ENCODE measurements at regions not wholly inside any gene's neighbourhood (a gene's known extent, or its start where the extent isn't known, plus 50 kb on each side); places are given as distances from the start of the nearest gene placed in this dataset.
"Not testable (repeated sequence)": the region's sequence is repeated elsewhere in the genome, so short reads cannot be mapped to it uniquely, and the experiment has no call there.

GRCh38 chr12:30286345-30286926 lies 409.2 kb downstream of the IPO8 start:
- TF ChIP-seq CTCF (IDR thresholded peaks at IDR 0.05), result peak; percentile 51 to 53
- Histone ChIP-seq H3K9me3 (no peaks in the 10 kb centered on the region), H3K4me1 (no peaks in the 10 kb centered on the region), H3K4me3 (no peak overlapping the region), H3K27me3 (no peaks in the 10 kb centered on the region), H3K36me3 (no peaks in the 10 kb centered on the region), H3K27ac (no peak overlapping the region)
- no peak for DNase-seq
- intact Hi-C loops (cut with DNase I; ENCODE audit: low total_unique reads), result loop anchor here (10.0 kb wide), 1 partner anchor 762 kb away; no protein-coding TSS in a partner anchor

- intact Hi-C loops (cut with DNase I; ENCODE audit: low total_unique reads), result no loop called here
- H3K9me3 ChIP-seq, result no peaks in the 10 kb centered on the region
- H3K27ac ChIP-seq, result no peak overlapping the region
- no peak for TF ChIP-seq CTCF (IDR thresholded peaks at IDR 0.05)
- H3K27me3 ChIP-seq, result no peaks in the 10 kb centered on the region
- H3K36me3 ChIP-seq, result no peaks in the 10 kb centered on the region
- DNase-seq, result no peak
- H3K4me3 ChIP-seq, result no peak overlapping the region
- no peaks in the 10 kb centered on the region for H3K4me1 ChIP-seq
Measured at GRCh38 chr12:30278401-30278800, 417.3 kb downstream of the IPO8 start.

GRCh38 chr12:30272515-30272914 lies 423.2 kb downstream of the IPO8 start:
- H3K9me3 ChIP-seq; H3K27me3 ChIP-seq; H3K4me3 ChIP-seq; H3K27ac ChIP-seq; DNase-seq; intact Hi-C loops (cut with DNase I; ENCODE audit: low total_unique reads); H3K4me1 ChIP-seq; H3K36me3 ChIP-seq: not testable (repeated sequence)

- H3K27ac ChIP-seq, result no peak overlapping the region
- no peak for TF ChIP-seq CTCF (IDR thresholded peaks at IDR 0.05)
- no peaks in the 10 kb centered on the region for H3K27me3 ChIP-seq
- no peak for DNase-seq
- no peaks in the 10 kb centered on the region for H3K36me3 ChIP-seq
- intact Hi-C loops (cut with DNase I; ENCODE audit: low total_unique reads), result no loop called here
- no peak overlapping the region for H3K4me3 ChIP-seq
- H3K4me1 ChIP-seq, result no peaks in the 10 kb centered on the region
- H3K9me3 ChIP-seq, result peaks cover 0 to 6% (median 6%) of the 10 kb centered on the region in 3 donors
Measured at GRCh38 chr12:30269496-30269895, 426.2 kb downstream of the IPO8 start.

GRCh38 chr12:30268041-30268440 lies 427.6 kb downstream of the IPO8 start:
- Histone ChIP-seq H3K4me3 (no peak overlapping the region), H3K27me3 (no peaks in the 10 kb centered on the region), H3K27ac (no peak overlapping the region), H3K36me3 (no peaks in the 10 kb centered on the region), H3K4me1 (no peaks in the 10 kb centered on the region), H3K9me3 (peaks cover 0 to 6% (median 6%) of the 10 kb centered on the region in 3 donors)
- DNase-seq, result no peak
- TF ChIP-seq CTCF (IDR thresholded peaks at IDR 0.05), result no peak
- intact Hi-C loops (cut with DNase I; ENCODE audit: low total_unique reads), result no loop called here

- no peak overlapping the region for H3K27ac ChIP-seq
- no peak for DNase-seq
- no peak for TF ChIP-seq CTCF (IDR thresholded peaks at IDR 0.05)
Measured at GRCh38 chr12:30263434-30263833, 432.2 kb downstream of the IPO8 start.

More at GRCh38 chr12:30263434-30263833, 432.2 kb downstream of the IPO8 start:
- Histone ChIP-seq H3K4me3 (no peak overlapping the region), H3K9me3 (no peaks in the 10 kb centered on the region), H3K36me3 (no peaks in the 10 kb centered on the region), H3K27me3 (no peaks in the 10 kb centered on the region), H3K4me1 (no peaks in the 10 kb centered on the region)
- intact Hi-C loops (cut with DNase I; ENCODE audit: low total_unique reads), result no loop called here
